Upper lobe of left lung (tissue), 4 donors: ENCODE measurements at regions not wholly inside any gene's neighbourhood (a gene's known extent, or its start where the extent isn't known, plus 50 kb on each side); places are given as distances from the start of the nearest gene placed in this dataset.

Source experiments
- CTCF ChIP-seq, 6 experiments: fragments of 450-650 bp in 4 of 6; fragments of 200-600 bp in 2 of 6; sonication (generic) in 2 of 6; IDR thresholded peaks; one replicate each; pipeline ENCODE4 v1.5.1; 2016 to 2019; ENCODE audit warnings: antibody characterized with exemption in 6 of 6
- POLR2A ChIP-seq, 4 donors: fragments of 450-650 bp; IDR thresholded peaks; one replicate each; pipeline ENCODE4 v1.5.1; 2016 to 2017; ENCODE audit warnings: antibody characterized with exemption in 4 of 4, mild to moderate bottlenecking in 2 of 4

GRCh38 chr4:45910511-45910910 lies 213.3 kb downstream of the GABRG1 start:
- TF ChIP-seq CTCF (IDR thresholded peaks at IDR 0.05) = no peak
- TF ChIP-seq POLR2A (IDR thresholded peaks at IDR 0.05) = no peak
